GM18870 (cell line): ENCODE measurements at regions not wholly inside any gene's neighbourhood (a gene's known extent, or its start where the extent isn't known, plus 50 kb on each side); places are given as distances from the start of the nearest gene placed in this dataset.

Experiments used
- ATAC-seq: cut with Tn5 transposase; IDR thresholded peaks from one replicate; pipeline ENCODE4 v1.9.1; 2021; ENCODE audit warnings: moderate library complexity; ENCODE audit not compliant: unreplicated experiment

DNA sequence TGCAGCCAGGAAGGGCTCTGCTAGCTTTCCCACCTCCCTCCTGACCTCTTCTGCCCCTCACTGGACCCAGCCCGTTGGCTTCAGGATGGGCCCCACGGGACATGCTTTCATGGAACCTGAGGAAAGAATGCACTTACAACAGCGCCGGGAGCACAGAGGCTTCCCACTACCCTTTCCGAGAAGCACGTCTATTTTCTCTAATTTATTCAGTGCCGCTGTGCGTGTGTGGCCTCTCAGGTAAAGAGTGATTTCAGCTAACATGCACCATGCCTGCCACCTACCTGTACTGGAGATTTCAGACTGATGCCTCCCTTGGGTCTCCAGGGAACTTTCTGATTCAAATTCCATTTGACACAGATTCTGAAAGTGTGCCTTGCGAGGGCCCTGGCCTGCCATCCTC, 140.1 kb downstream of the CYLD start:
- ATAC-seq, result no peak

DNA sequence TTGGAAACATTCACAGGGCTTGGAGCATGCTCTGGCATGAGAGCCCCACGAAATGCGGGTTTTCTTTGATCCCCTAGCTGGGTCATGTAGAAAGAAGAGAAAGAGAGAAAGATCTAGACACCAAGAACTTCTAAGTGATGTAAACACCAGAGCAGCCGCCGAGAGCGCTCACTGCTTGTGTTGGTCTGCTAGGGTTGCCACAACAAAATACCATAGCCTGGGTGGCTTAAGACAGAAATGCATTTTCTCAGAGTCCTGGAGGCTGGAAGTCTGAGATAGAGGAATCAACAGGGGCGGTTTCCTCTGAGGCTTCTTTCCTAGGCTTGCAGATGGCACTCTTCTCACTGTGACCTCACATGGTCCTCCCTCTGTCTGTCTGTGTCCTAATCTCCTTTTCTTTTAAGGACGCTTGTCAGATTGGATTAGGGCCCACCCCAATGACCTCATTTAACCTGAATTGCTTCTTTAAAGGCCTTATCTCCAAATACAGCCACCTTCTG, 139.5 kb downstream of the CYLD start:
- ATAC-seq, result no peak

- ATAC-seq, result no peak
Measured at GRCh38 chr16:50880926-50881325, 139.0 kb downstream of the CYLD start.

- no peak for ATAC-seq
Measured at GRCh38 chr16:50879873-50880695, 138.2 kb downstream of the CYLD start.

GRCh38 chr16:50878966-50879615, 137.2 kb downstream of the CYLD start:
- ATAC-seq, result no peak

- no peak for ATAC-seq
Measured at GRCh38 chr16:50878536-50878935, 136.7 kb downstream of the CYLD start.

DNA sequence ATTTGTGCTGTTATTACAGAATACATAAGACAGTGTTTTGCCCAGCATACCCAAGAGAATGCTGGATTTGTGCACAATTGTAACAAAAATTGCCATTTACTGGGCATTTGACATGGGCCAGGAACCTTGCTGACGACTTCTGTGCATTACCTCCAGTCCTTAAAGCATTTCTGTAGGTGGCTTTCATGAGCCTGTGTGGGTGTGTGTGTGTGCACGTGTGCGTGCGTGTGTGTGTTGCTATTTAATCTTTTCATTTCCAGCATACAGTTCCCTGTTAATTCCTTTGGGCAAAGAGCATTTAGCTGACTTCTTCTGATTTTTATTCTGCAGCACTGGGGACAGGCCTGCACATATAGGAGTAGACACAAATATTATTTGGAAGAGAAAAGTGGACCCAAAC, 134.4 kb downstream of the CYLD start:
- ATAC-seq, result no peak

DNA sequence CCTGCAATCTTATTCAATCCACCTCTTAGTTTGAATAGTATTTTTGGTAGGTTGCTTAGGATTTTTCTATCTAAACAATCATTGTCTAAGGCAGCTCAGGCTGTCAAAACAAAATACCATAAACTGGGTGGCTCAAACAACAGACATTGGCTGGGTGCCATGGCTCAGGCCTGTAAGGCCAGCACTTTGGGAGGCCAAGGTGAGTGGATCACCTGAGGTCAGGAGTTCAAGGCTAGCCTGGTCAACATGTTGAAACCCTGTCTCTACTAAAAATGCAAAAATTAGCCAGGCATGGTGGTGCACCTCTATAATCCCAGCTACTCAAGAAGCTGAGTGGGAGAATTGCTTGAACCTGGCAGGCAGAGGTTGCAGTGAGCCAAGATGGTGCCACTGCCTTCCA, 126.7 kb downstream of the CYLD start:
- ATAC-seq, result no peak

- ATAC-seq, result no peak
Measured at GRCh38 chr16:50866806-50867205, 124.9 kb downstream of the CYLD start.

DNA sequence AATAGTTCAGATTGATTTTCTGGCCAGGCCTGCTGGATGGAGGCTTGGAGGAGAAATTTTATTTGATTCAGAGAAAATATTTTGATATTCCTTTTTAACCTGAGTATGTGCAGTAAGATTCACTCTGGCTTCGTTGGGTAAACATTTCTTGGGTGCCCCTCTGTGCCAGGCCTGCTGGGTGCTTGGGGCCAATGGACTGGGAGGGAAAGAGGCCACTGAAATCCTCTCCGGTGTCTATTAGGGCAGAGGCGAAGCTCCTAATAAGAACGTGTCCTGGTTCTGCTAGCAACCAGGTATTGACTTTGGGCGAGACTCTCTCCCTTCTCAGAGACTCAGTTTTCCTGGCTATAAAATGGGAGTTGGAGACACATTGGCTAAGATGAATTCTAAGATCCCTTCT, 122.5 kb downstream of the CYLD start:
- ATAC-seq, result no peak

DNA sequence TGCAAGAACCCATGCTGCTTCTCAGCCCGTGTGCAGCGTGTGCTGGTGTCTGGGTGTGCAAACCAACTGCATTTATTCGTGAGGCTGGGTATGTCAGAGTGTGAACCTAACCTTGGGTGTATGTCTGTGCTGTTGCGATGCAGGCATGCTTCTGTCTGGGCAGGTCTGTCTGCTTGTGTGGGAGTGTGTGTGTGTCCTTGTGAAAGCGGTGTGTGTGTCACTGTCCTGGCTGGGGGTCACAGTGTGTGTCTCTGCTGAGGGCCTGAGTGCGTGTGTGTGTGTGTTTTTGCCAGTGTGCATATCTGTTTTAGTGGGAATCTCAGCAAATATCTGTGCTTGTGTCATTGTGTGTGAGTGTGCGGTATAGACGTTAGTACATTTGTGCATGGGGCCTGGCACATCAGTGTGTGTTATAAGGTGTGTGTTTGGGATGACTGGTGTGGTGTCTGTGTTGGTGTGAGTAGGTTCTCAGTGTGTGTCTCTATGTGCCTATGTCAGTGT, 121.8 kb downstream of the CYLD start:
- no peak for ATAC-seq

- ATAC-seq, result no peak
Measured at GRCh38 chr16:50862818-50863643, 121.1 kb downstream of the CYLD start.

- no peak for ATAC-seq
Measured at GRCh38 chr16:50861970-50862411, 120.1 kb downstream of the CYLD start.

- no peak for ATAC-seq
Measured at GRCh38 chr16:50861451-50861850, 119.6 kb downstream of the CYLD start.

DNA sequence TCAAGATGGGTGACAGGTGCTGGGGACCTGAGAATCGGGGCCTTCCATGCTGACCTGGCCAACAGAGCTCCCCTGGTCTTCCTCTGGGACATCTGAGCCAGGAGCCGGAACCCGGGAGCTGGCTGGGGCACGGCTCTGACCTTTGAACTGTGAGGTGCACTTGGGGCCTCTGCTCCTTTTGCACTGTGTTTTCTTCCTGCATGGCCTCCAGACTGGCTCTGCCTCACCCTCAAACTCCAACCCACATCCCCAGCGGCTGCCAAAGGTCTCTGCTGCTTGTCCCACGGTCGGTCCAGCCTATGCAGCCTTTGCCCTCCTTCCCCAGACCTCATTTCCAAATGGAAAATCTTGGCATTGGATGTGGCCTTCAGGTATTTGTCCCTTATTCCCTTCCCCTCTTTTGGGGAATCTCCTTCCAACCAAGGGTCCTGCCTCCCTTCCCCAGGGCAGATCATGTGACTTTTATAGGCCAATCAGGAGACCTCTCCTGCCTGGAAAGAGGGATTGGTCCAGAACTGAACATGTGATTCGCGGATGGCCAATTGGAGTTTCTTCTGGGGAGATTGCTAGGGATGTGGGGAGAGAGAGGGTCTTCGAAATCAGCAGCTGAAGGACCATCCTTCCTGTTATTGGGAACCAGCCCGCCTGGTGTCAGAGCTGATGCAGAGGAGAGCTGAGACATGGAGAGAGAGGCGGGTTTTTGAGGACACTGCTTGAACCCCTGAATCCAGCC, 117.9 kb downstream of the CYLD start:
- no peak for ATAC-seq

GRCh38 chr16:50858877-50859627, 117.2 kb downstream of the CYLD start:
- no peak for ATAC-seq

DNA sequence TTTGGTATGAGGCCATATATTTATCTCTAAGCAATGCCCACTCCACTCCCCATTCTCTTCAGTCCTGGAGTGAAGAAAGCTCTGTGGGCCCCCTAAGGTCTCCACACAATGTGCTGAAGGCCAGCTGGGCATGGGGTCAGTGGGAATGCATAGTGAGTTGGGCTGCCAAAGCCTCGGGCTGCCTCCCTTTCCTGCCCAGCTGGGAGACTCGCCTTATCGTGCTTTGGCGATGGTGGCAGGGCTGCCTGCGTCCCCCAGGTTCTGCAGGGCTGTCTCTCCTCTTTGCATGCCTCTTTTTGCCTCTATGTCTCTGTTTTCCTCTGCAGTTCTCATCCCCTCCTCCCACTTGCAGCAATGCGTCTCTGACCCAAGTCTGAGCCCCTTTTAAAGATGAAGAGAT, 116.5 kb downstream of the CYLD start:
- no peak for ATAC-seq

DNA sequence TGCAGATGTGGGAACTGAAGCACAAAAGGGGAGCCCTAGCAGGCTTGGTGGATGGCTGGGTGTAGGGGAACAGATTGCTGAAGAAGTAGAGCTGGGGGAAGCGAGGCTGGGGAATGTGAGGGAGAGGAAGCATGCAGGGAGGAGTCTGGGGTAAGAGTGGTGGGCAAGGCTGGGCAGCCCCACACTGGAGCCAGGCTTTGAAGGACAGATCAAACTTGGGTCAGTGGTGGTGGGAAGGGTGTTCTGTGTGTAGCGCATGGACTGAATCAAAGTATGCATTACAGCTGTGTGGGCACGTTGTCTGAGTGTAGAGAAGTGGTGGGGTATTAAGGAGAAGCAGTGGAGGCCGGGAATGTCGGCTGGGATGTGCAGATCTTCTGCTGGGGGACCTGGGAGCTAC, 116.0 kb downstream of the CYLD start:
- no peak for ATAC-seq

- ATAC-seq, result no peak
Measured at GRCh38 chr16:50856991-50857390, 115.1 kb downstream of the CYLD start.

- ATAC-seq, result no peak
Measured at GRCh38 chr16:50853329-50853728, 111.4 kb downstream of the CYLD start.
